HCT116 (cell line): ENCODE measurements at regions not wholly inside any gene's neighbourhood (a gene's known extent, or its start where the extent isn't known, plus 50 kb on each side); places are given as distances from the start of the nearest gene placed in this dataset.

Experiments
- ATAC-seq: fragments of 200-7000 bp; cut with Tn5 transposase; 2 replicates; pipeline ENCODE4 v1.9.1; 2020; ENCODE audit warnings: mild to moderate bottlenecking, moderate library complexity
- BruUV-seq: library from RNA; stranded (reverse); fragments of 400-500 nt; replicated peaks from 2 replicates; lab custom pipeline; 2021; lab: Mats Ljungman, UMichigan
- CTCF ChIA-PET: fragments of 300-600 bp; sonication (Branson Sonifier 250); formaldehyde crosslinking; loops from one replicate; lab custom pipeline; 2021; ENCODE audit warnings: antibody characterized with exemption; lab: Charles Lee
- POLR2A ChIA-PET: fragments of 300-600, 350-600 bp; sonication (Branson Sonifier 250); formaldehyde crosslinking; loops from one replicate; lab custom pipeline; 2021; ENCODE audit warnings: antibody characterized with exemption; lab: Charles Lee
- RAD21 ChIA-PET, 2 experiments: fragments of 300-600 bp; sonication (Branson Sonifier 250); formaldehyde crosslinking; loops; one replicate each; lab custom pipeline; 2023; ENCODE audit warnings: low total read pairs in 2 of 2; ENCODE audit not compliant: uncharacterized antibody in 2 of 2, unreplicated experiment in 2 of 2, low non-redundant PET in 1 of 2; lab: Charles Lee
- DNase-seq: peaks from one replicate; pipeline ENCODE4 v3.0.0-alpha.2; 2010; ENCODE audit warnings: low read depth, low spot score
- H2AFZ ChIP-seq: fragments of 200-600 bp; shearing (Covaris generic), sonication (generic); 2 replicates; pipeline ENCODE4 v1.6.1; 2017; ENCODE audit warnings: low read depth, mixed run types, mixed read lengths, antibody characterized with exemption, low read length; ENCODE audit not compliant: poor library complexity, severe bottlenecking
- H3K27ac ChIP-seq: 2 replicates; pipeline ENCODE4 v1.5.1; 2012; ENCODE audit warnings: low read depth, low read length
- H3K27me3 ChIP-seq: fragments of 200-600 bp; sonication (generic); 2 replicates; pipeline ENCODE4 v1.6.1; 2016; ENCODE audit warnings: mixed run types, low read length, mixed read lengths; ENCODE audit not compliant: insufficient read depth
- H3K36me3 ChIP-seq, 2 experiments: fragments of 200-500 bp in 1 of 2; fragments of 200-600 bp in 1 of 2; sonication (Bioruptor generic) in 1 of 2; sonication (generic) in 1 of 2; 2 replicates each; pipeline versions ENCODE4 v1.5.1 to v1.6.1; 2014 to 2016; ENCODE audit warnings: low read length in 2 of 2, inconsistent platforms in 1 of 2, mixed read lengths in 1 of 2, mixed run types in 1 of 2; ENCODE audit not compliant: insufficient read depth in 2 of 2, control insufficient read depth in 1 of 2
- H3K4me1 ChIP-seq, 2 experiments: fragments of 200-600 bp in 1 of 2; sonication (generic) in 1 of 2; 2 replicates each; pipeline versions ENCODE4 v1.5.1 to v1.6.1; 2012 to 2017; ENCODE audit warnings: low read length in 2 of 2, inconsistent platforms in 1 of 2, mild to moderate bottlenecking in 1 of 2, mixed read lengths in 1 of 2, mixed run types in 1 of 2, moderate library complexity in 1 of 2; ENCODE audit not compliant: insufficient read depth in 2 of 2, control insufficient read depth in 1 of 2
- H3K4me2 ChIP-seq: fragments of 200-600 bp; sonication (generic); 2 replicates; pipeline ENCODE4 v1.6.1; 2017; ENCODE audit warnings: mixed run types, low read length, mixed read lengths
- H3K4me3 ChIP-seq, 2 experiments: fragments of 200-600 bp in 1 of 2; sonication (generic) in 1 of 2; replicated peaks in 1 of 2; 2 replicates each; pipeline ENCODE4 v1.5.1; 2011 to 2016; ENCODE audit warnings: low read length in 2 of 2, control low read depth in 1 of 2, low read depth in 1 of 2, mild to moderate bottlenecking in 1 of 2, mixed read lengths in 1 of 2, mixed run types in 1 of 2
- H3K79me2 ChIP-seq: fragments of 200-600 bp; sonication (generic); 2 replicates; pipeline ENCODE4 v1.6.1; 2017; ENCODE audit warnings: mild to moderate bottlenecking, mixed run types, low read length, moderate library complexity, mixed read lengths; ENCODE audit not compliant: insufficient read depth
- H3K9ac ChIP-seq: fragments of 200-600 bp; sonication (generic); 2 replicates; pipeline ENCODE4 v1.6.1; 2016; ENCODE audit warnings: low read length, mixed read lengths
- H3K9me2 ChIP-seq: fragments of 200-600 bp; sonication (generic), shearing (Covaris generic); 2 replicates; pipeline ENCODE4 v1.6.1; 2017; ENCODE audit warnings: mixed run types, mild to moderate bottlenecking, moderate library complexity; ENCODE audit not compliant: insufficient read depth
- H3K9me3 ChIP-seq, 2 experiments: fragments of 200-500 bp in 1 of 2; fragments of 200-600 bp in 1 of 2; sonication (Bioruptor generic) in 1 of 2; sonication (generic) in 1 of 2; 2 replicates each; pipeline ENCODE4 v1.6.1; 2014 to 2017; ENCODE audit warnings: low read length in 2 of 2, mixed read lengths in 2 of 2, inconsistent platforms in 1 of 2, low read depth in 1 of 2, mild to moderate bottlenecking in 1 of 2, mixed run types in 1 of 2, moderate library complexity in 1 of 2; ENCODE audit not compliant: control insufficient read depth in 1 of 2, insufficient read depth in 1 of 2
- H4K20me1 ChIP-seq: fragments of 200-600 bp; sonication (generic), shearing (Covaris generic); 2 replicates; pipeline ENCODE4 v1.6.1; 2017; ENCODE audit warnings: mixed run types, mild to moderate bottlenecking, moderate library complexity; ENCODE audit not compliant: insufficient read depth
- MAX ChIP-seq: IDR thresholded peaks from 2 replicates; pipeline ENCODE4 v1.6.1; 2012
- ZBTB33 ChIP-seq: IDR thresholded peaks from 2 replicates; pipeline ENCODE4 v1.6.1; 2011; ENCODE audit warnings: mild to moderate bottlenecking, low read length, moderate library complexity; ENCODE audit not compliant: insufficient replicate concordance; ENCODE audit errors: extremely low read depth
- intact Hi-C: fragments of 100-400 bp; cut with micrococcal nuclease; formaldehyde crosslinking; loops from 2 replicates; pipeline ENCODE4 v1.10.0; 2022

GRCh38 chr1:113241237-113241636 is 149.1 kb upstream of the MAGI3 start:
- no peak overlapping the region for H3K4me2 ChIP-seq
- H3K27me3 ChIP-seq = no peaks in the 10 kb centered on the region
- BruUV-seq = no TSS peak
- CTCF ChIA-PET = no interaction called here
- no peak for ATAC-seq
- POLR2A ChIA-PET = no interaction called here
- intact Hi-C loops = no loop called here
- H3K36me3 ChIP-seq = no peaks in the 10 kb centered on the region
- no peaks in the 10 kb centered on the region for H4K20me1 ChIP-seq
- no peaks in the 10 kb centered on the region; a peak in 1 of 4 replicates for H3K4me1 ChIP-seq
- H3K9me3 ChIP-seq = no peaks in the 10 kb centered on the region
- H3K9ac ChIP-seq = no peak overlapping the region
- TF ChIP-seq MAX = no peak
- TF ChIP-seq, all 23 proteins: peak for 0
- H3K9me2 ChIP-seq = no peaks in the 10 kb centered on the region
- no peak overlapping the region for H3K4me3 ChIP-seq
- no peak for DNase-seq
- H3K79me2 ChIP-seq = no peaks in the 10 kb centered on the region
- no peak overlapping the region for H3K27ac ChIP-seq
- H2AFZ ChIP-seq = no peak overlapping the region
- RAD21 ChIA-PET = no interaction called here

- Histone ChIP-seq H3K4me2 (no peak overlapping the region), H3K36me3 (no peaks in the 10 kb centered on the region), H3K27ac (no peak overlapping the region), H3K9ac (no peak overlapping the region), H2AFZ (no peak overlapping the region), H3K4me1 (no peaks in the 10 kb centered on the region; a peak in 1 of 4 replicates), H4K20me1 (no peaks in the 10 kb centered on the region), H3K9me2 (no peaks in the 10 kb centered on the region), H3K4me3 (no peak overlapping the region), H3K79me2 (no peaks in the 10 kb centered on the region), H3K27me3 (no peaks in the 10 kb centered on the region), H3K9me3 (no peaks in the 10 kb centered on the region)
- TF ChIP-seq ZBTB33 = no peak
- no TSS peak for BruUV-seq
- intact Hi-C loops = no loop called here
- DNase-seq (no peak), ATAC-seq (no peak)
- RAD21 ChIA-PET = no interaction called here
- CTCF ChIA-PET = no interaction called here
- POLR2A ChIA-PET = no interaction called here
Measured at GRCh38 chr1:113242481-113242880, 147.8 kb upstream of the MAGI3 start.
